ENCODE measurements at regions not wholly inside any gene's neighbourhood (a gene's known extent, or its start where the extent isn't known, plus 50 kb on each side); places are given as distances from the start of the nearest gene placed in this dataset.
"Not testable (repeated sequence)": the region's sequence is repeated elsewhere in the genome, so short reads cannot be mapped to it uniquely, and the experiment has no call there.

DNA sequence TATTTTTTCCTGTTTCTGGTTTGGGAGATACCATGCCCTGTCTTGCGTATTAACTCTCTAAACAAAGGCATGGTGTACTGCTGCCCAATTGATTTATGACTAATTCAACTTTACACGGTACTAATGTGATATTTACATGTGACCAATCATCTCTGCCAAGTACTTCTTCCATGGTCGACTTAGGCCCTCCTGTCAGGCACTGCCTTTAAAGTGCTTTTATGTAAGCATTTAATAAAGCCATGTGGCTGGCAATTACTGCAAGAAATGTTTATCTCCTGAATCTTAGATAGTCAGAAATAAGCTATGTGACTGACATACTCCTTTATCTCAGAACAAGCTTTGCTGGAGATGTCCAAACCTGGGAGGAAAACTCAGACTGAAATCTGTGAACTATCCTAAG is 323.4 kb downstream of the BTBD3 start:
- ATAC-seq (no peak), DNase-seq (no peak)
- intact Hi-C loops (cut with DNase I, micrococcal nuclease): no loop called here

DNA sequence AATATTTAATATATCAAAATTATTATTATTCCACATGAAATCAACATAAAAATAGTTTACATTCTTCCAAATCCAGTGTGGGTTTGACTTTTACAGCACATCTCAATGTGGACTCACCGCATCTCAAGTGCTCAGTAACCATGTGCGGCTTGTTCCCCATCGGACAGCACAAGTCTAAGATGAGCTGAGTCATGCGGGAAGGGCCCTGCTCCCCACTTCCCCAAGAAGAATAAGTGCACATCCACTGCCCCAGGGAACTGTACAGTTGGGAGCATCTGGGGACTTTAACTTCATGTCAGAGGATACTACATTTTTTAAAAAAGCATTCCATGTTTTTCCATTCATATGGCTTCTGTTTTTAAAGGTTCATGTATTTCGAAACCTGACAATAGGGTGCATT is 325.6 kb downstream of the BTBD3 start:
- intact Hi-C loops (cut with DNase I, micrococcal nuclease): no loop called here
- ATAC-seq (no peak), DNase-seq (no peak)

DNA sequence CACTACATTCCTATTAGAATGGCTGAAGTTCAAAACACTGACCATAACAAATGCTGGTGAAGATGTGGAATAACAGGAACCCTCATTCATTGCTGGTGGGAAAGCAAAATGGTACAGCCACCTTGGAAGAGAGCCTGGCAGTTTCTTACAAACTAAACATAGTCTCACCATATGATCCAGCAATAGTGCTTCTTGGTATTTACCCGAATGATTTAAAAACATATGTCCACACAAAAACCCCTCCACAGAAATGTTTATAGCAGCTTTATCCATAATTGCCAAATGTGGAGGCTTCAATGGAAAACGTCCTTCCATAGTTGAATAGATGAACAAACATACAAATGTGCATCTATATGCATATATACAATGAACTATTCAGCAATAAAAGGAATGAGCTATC is 330.8 kb downstream of the BTBD3 start:
- intact Hi-C loops (cut with DNase I, micrococcal nuclease): no loop called here
- DNase-seq (no peak), ATAC-seq (no peak)

DNA sequence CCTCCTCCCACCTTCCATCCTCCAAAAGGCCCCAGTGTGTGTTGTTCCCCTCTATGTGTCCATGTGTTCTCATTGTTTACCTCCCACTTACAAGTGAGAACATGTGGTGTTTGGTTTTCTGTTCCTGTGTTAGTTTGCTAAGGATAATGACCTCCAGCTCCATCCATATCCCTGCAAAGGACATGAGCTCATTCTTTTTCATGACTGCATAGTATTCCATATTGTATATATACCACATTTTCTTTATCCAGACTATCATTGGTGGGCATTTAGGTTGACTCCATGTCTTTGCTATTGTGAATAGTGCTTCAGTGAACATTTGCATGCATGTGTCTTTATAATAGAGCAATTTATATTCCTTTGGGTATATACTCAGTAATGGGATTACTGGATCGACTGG is 333.0 kb downstream of the BTBD3 start:
- DNase-seq; ATAC-seq; intact Hi-C loops (cut with DNase I, micrococcal nuclease): not testable (repeated sequence)

DNA sequence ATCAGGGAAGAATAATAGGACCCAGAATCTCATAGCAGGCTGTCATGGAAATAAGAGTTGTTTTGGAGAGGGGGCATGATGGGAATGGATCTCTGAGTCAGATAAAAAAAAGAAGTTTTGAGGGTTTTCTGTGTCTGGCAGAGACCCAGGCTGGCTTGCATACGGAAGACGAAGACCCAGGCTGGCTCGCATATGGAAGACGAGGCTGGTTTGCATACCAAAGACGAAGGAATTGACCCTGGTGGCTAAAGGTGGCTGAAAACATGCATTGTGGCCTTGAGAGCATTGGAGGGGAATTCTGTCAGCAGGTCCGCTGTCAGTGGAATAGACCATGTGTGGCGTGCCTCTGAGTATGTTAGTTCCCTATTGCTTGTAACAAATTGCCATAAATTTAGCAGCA is 335.1 kb downstream of the BTBD3 start:
- ATAC-seq (no peak), DNase-seq (no peak)
- intact Hi-C loops (cut with DNase I, micrococcal nuclease): no loop called here

DNA sequence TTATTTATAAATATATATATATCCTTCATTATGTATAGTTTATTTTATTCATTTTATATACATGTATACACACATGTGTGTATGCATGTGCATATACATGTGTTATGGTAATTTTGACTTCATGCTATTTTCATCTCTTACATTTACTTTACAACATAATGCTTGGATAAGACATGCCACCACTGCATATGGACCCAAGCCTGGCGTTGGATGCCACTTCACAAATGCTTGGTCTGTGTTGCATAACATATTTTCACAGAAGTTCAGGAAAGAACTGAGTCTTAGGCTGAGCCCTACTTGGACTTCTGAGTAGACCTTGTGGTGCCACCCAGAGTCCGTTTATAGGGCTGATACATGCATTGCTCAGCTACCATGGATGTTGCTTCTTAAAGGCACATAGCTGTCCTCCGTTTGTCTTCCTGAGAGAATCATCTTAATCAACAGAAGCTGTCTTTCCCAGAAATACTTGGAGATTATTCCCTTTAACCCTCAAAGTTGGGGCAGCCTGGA is 337.8 kb downstream of the BTBD3 start:
- no peak for DNase-seq
- intact Hi-C loops (cut with DNase I, micrococcal nuclease): no loop called here
- peak; percentile 68 for ATAC-seq

DNA sequence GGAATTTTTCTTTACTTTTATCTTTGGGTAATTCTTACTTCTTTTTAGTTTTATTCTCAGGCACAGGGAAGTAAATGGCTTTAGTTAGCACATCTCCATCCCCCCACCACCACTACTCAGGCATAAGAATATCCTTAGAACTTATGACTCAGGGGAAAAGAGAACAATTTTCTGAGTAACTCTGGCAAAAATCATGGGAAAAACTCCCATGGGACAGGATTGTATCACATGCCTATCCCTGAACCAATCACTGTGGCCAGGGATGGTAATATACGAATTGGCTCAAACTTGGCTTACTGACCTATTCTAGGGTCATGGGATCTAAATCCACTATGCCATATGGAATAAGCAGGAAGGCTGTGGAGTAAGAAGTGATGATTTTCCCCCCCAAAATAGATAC is 339.1 kb downstream of the BTBD3 start:
- intact Hi-C loops (cut with DNase I, micrococcal nuclease): no loop called here
- DNase-seq (no peak), ATAC-seq (no peak)

DNA sequence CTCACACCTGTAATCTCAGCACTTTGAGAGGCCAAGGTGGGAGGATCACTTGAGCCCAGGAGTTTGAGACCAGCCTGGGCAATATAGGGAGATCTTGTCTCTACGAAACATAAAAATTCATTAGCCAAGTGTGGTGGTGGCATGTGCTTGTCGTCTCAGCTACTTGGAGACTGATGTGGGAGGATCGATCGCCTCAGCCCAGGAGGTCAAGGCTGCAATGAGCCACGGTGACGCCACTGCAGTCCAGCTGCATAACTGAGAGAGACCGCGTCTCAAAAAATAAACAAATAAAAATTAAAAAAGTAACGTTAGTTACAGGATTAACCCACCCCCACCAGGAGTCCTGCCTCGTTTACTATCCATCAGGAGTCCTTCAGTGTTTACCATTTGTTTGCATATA is 345.1 kb downstream of the BTBD3 start:
- ATAC-seq (no peak), DNase-seq (no peak)
- intact Hi-C loops (cut with DNase I, micrococcal nuclease): no loop called here

DNA sequence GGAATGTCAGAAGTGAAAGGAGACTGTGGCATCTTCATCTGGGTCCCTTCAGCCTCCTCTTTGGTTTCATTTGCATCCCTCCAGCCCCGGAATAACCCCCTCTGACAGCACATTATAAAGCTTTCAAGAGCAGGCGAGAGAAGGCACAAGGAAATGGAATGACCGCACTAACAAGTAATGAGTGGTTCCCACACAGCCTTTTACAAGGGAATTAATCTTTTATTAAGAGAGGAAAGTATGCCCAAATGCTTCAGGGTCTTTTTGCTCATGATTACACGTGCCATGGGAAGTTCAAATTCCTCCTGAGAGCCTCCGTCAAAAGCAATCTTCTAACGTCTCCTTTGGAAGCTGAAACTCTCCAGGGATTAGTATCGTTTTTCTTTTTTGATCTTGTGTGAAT is 347.0 kb downstream of the BTBD3 start:
- ATAC-seq (no peak), DNase-seq (no peak)
- intact Hi-C loops (cut with DNase I, micrococcal nuclease): no loop called here

DNA sequence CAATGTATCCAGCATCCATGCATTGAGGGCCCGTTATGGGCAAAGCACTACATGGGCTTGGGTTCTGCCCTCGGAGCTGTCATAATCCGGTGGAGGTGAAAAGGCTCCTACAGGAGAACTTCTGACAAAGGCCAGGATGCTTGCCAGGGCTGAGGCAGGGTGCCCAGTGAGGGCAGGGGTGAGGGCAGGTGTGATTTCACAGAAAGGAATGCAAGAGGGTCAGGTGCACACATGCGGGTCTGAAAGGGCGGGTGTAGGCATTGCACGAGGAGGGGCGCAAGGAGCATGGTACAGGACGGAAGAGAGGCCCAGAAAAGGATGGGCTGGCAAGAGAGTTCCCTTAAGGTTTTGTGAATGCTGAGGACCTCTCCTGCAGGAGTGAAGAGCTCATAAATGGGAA is 348.0 kb downstream of the BTBD3 start:
- intact Hi-C loops (cut with DNase I, micrococcal nuclease): no loop called here
- ATAC-seq (no peak), DNase-seq (no peak)

DNA sequence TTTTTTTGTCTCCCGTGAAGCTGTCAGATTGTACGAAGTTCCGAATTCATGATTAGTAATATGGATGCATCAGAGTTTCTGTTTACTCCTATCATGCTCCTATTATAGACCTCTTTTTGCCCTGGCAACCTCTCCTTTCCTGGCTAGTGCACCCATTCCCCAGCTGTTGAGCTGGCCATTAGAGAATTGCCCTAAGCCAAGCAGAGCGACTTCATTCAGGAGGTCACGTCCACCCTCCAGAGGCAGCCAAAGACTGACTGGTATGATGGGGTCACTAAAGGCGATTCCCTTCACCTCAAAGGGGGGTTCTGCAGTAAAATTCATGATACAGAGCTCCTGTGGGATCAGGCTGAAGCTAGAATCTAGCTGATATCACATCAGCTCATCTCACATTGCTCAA is 351.9 kb downstream of the BTBD3 start:
- ATAC-seq: no peak
- intact Hi-C loops (cut with DNase I, micrococcal nuclease): no loop called here
- DNase-seq: no peak

DNA sequence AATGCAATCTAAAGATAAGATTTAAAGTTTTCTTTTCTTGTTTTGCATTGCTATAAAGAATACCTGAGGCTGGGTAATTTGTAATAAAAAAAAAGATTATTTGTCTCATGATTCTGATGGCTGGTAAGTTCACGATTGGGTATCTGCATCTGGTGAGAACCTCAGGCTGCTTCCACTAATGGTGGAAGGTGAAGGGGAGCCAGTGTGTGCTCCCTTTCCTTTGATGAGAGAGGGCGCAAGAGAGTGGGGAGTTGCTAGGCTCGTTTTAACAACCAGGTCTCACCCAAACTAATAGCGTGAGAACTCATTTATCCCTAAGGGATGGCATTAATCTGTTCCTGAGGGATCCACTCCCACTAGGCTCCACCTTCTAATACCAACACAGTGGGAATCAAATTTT is 353.2 kb downstream of the BTBD3 start:
- ATAC-seq: no peak
- intact Hi-C loops (cut with DNase I, micrococcal nuclease): no loop called here
- no peak for DNase-seq

DNA sequence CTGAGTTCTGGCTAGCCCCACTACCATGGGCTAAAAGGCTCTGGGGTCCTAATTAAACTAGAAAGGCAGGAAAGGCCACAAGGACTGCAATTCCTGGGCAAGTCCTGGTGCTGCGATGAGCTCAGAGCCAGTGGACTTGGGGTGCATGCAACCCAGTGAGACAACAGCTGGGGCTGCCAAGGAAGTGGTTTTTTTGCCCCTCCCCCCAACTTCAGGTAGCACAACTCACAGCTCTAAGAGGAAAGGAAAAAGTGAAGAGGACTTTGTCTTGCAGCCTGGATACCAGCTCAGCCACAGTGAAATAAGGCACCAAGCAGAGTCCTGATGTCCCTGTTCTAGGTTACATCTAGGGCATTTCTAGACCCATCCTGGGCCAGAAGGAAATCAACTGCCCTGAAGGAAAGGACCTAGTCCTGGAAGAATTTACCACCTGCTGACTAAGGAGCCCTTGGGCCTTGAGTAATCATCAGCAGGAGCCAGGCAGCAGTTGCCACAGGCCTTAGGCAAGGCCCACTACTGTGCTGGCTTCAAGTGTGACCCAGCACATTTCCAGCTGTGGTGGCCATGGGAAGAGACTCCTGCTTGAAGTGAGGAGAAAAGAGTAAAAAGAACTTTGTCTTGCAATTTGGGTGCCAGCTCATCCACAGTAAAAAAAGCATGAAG is 358.4 kb downstream of the BTBD3 start:
- no peak for ATAC-seq
- DNase-seq: no peak
- intact Hi-C loops (cut with DNase I, micrococcal nuclease): no loop called here

DNA sequence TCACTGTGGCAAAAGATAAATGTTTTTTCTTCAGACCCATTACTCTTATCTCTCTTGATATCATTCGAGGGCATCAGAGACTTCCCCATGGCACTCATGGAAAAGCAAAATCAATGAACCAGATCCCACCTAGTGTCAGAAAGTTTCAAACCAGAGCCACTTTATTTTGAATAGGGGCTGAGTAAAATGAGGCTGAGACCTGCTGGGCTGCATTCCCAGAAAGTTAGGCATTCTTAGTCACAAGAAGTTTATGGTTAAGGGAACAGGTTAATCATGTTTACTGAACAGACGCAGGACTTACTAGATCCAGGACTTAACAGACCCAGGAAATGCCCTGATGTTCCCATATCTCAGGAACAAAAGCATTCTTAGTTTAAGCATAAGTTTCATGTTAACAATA is 369.9 kb downstream of the BTBD3 start:
- DNase-seq (no peak), ATAC-seq (peak; percentile 38)
- intact Hi-C loops (cut with DNase I, micrococcal nuclease): no loop called here

DNA sequence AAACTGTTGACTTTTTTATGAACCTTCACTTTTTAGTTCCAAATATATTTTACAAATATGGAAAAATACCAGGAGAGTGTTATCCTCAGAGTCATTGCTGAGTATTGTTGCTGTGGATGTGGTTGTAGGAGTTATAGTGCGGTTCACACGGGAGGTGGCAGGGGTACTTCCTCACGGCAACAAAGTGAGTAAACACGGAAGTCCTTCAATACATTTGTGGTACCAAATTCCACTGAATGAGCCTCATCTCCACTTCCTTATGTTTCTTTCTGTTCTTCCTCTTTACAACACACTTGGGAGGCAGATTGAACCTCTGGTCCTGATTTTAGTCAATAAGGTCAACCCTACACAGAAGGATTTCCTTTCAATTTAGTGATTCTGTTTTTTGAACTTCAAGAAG is 371.8 kb downstream of the BTBD3 start:
- intact Hi-C loops (cut with DNase I, micrococcal nuclease): no loop called here
- ATAC-seq: peak; percentile 75

DNA sequence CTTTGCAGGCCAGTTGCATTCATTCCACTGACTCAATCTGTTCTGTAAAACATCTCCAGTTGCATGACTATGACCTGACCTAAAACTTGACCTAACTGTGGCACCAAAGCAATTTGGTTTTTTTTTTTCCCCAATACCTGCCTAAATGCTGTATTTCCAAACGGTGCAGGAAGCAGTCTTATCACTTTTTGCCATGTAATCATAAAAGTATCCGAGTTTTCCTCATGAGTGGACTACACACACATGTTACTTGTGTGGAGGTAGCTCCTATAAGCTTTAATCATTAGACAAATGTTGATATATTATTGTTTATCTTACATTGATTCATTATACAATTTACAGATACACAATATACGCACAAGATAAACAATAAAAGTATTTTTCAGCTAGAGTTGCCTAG is 373.7 kb downstream of the BTBD3 start:
- no peak for ATAC-seq
- intact Hi-C loops (cut with DNase I, micrococcal nuclease): no loop called here

More for the DNA sequence above, 371.8 kb downstream of the BTBD3 start:
- no peak for DNase-seq

DNA sequence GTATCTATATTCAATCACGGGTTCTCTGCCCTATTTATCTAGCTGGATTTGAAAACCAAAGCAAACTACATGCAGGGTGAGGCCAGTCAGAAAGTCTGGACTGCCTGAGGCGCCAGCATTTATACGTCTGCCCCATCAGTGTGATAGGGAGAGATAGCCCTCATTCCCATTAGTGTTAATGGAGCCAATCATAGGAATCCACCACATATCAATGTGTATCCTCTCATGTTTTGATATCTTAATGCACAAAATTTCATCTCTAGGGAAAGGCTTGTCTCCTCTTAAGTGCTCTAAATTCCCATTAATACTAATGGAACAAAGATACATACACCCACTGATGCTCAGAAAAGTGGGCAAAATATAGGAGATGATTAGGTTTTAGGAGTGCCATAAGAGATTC is 376.2 kb downstream of the BTBD3 start:
- no peak for DNase-seq
- ATAC-seq: no peak
- intact Hi-C loops (cut with DNase I, micrococcal nuclease): no loop called here

More for the DNA sequence above, 373.7 kb downstream of the BTBD3 start:
- no peak for DNase-seq

DNA sequence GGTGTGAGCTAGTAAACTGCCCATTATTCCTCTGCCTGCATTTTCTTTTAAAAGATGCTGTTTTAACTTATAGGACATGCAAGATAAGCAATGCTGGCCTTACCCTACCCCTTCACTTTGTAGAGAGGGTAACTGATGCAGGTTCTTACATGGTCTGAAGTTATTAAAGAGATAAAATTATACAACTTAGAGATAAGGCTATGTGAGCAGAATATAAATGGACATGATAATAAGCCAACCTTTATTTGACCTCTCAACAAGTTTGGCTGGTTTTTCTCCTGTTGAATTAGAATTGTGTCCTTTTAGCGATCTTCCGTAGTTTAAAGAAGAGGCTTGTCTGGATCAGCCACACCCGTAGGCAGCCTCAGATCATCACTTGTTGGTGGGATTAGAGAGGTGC is 377.0 kb downstream of the BTBD3 start:
- intact Hi-C loops (cut with DNase I, micrococcal nuclease): no loop called here
- DNase-seq (no peak), ATAC-seq (no peak)

DNA sequence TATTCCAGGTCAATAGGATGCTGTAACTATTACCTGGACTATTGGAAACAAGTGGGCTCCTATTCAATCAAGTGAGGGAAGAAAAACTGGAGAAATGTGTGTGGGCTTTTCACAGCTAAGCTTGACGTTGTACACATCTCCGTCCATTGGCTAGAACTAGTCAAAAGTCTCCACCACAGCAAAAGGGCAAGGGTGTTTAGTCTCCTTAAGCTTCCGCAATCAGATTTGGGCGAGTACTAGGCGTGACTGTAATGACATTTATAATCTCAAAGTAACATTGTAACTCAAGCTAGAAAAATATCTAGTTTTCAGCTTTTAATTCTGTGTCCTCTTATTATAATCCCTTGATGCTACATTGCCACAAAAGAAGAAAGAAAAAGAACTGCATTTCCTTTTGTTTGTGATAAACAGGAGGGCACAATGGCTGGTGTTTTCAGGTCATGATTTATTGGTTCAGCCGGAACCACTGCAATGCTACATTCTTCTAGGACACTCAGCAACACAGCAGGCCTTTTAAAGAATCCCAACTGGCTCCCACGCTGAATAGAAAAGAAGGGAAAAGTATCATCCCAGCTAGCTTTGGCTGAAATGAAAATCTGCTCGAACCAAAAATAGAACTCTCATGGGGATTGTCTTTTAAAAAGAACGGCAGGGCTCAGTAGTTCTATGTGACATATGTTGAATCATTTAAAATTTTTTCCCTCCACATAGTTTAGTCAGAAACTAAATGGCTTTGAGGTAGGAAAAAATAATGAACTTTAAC is 387.7 kb downstream of the BTBD3 start:
- ATAC-seq: no peak
- no peak for DNase-seq
- intact Hi-C loops (cut with DNase I, micrococcal nuclease): no loop called here

DNA sequence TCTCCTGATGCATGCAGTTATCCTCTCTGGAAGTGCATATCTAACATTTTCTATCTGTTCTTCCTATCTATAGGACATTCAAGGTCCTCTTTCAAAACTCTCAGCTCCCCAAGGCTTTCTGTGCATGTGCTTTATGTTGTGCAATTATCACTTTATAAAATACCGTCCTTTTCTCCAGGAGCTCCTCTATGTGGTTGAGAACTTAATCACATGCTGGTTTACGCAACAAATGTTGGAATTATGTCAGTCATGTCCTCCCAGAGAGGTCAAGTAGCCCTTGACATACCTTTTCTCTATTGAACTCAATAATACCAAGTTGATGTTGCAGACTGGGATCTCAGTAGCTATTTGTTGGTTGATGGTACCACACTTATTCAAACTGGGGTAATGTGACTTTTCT is 388.4 kb downstream of the BTBD3 start:
- DNase-seq: no peak
- no peak for ATAC-seq
- intact Hi-C loops (cut with DNase I, micrococcal nuclease): no loop called here

Measured in left colon (tissue), 2 donors.